HG03439 (cell line): ENCODE measurements at regions not wholly inside any gene's neighbourhood (a gene's known extent, or its start where the extent isn't known, plus 50 kb on each side); places are given as distances from the start of the nearest gene placed in this dataset.
A peak's percentile ranks its signal among the peaks of the same experiment; 100 is the strongest.
"Not testable (repeated sequence)": the region's sequence is repeated elsewhere in the genome, so short reads cannot be mapped to it uniquely, and the experiment has no call there.

Experiments
- ATAC-seq: cut with Tn5 transposase; IDR thresholded peaks from one replicate; pipeline ENCODE4 v1.9.1; 2021; ENCODE audit warnings: mild to moderate bottlenecking, moderate library complexity; ENCODE audit not compliant: unreplicated experiment

- ATAC-seq: no peak
These were observed 578.9 kb downstream of the ZWINT start for GRCh38 chr10:55782181-55782580.

GRCh38 chr10:55766212-55766611, 594.8 kb downstream of the ZWINT start:
- no peak for ATAC-seq

- no peak for ATAC-seq
These were observed 610.6 kb downstream of the ZWINT start for GRCh38 chr10:55750458-55750857.

GRCh38 chr10:55747244-55747643, 613.8 kb downstream of the ZWINT start:
- no peak for ATAC-seq

- ATAC-seq: no peak
These were observed 615.1 kb downstream of the ZWINT start for GRCh38 chr10:55746002-55746401.

GRCh38 chr10:55742487-55742886, 618.6 kb downstream of the ZWINT start:
- ATAC-seq: no peak

GRCh38 chr10:55740767-55741166, 620.3 kb downstream of the ZWINT start:
- ATAC-seq: peak; percentile 68

GRCh38 chr10:55740110-55740509, 620.9 kb downstream of the ZWINT start:
- no peak for ATAC-seq

- ATAC-seq: no peak
These were observed 626.9 kb downstream of the ZWINT start for GRCh38 chr10:55734112-55734511.

- no peak for ATAC-seq
These were observed 656.1 kb downstream of the ZWINT start for GRCh38 chr10:55704950-55705349.

GRCh38 chr10:55668326-55668922, 692.6 kb downstream of the ZWINT start:
- peak; percentile 77 for ATAC-seq

- no peak for ATAC-seq
These were observed 707.5 kb downstream of the ZWINT start for GRCh38 chr10:55653531-55653930.

- peak; percentile 78 for ATAC-seq
These were observed 719.5 kb downstream of the ZWINT start for GRCh38 chr10:55641601-55642000.

- peak; percentile 89 for ATAC-seq
These were observed 729.9 kb downstream of the ZWINT start for GRCh38 chr10:55631071-55631654.

GRCh38 chr10:55630491-55631056, 730.5 kb downstream of the ZWINT start:
- ATAC-seq: no peak

GRCh38 chr10:55629793-55630490, 731.1 kb downstream of the ZWINT start:
- no peak for ATAC-seq

- ATAC-seq: no peak
These were observed 732.8 kb downstream of the ZWINT start for GRCh38 chr10:55628260-55628701.

- no peak for ATAC-seq
These were observed 733.5 kb downstream of the ZWINT start for GRCh38 chr10:55627501-55628051.

GRCh38 chr10:55601690-55602478, 759.2 kb downstream of the ZWINT start:
- not testable (repeated sequence) for ATAC-seq

GRCh38 chr10:55551603-55552002, 750.6 kb upstream of the PCDH15 start:
- ATAC-seq: no peak

GRCh38 chr10:55550236-55550635, 749.2 kb upstream of the PCDH15 start:
- ATAC-seq: no peak
